IMR-90 (cell line): ENCODE measurements at regions not wholly inside any gene's neighbourhood (a gene's known extent, or its start where the extent isn't known, plus 50 kb on each side); places are given as distances from the start of the nearest gene placed in this dataset.

Source experiments
- ATAC-seq: fragments of 200-7000 bp; cut with Tn5 transposase; 2 replicates; pipeline ENCODE4 v1.9.1; 2020; ENCODE audit warnings: low read depth, mild to moderate bottlenecking, moderate library complexity
- BruUV-seq: library from RNA; stranded (reverse); fragments of 400-500 nt; replicated peaks from 2 replicates; lab custom pipeline; 2021; lab: Mats Ljungman, UMichigan
- CTCF ChIA-PET: fragments of 300-600 bp; formaldehyde crosslinking; extraction: SDS; loops from one replicate; lab custom pipeline; 2021; ENCODE audit warnings: antibody characterized with exemption; lab: Yijun Ruan, JAX
- POLR2A ChIA-PET: fragments of 300-600 bp; sonication (Branson Sonifier 250); formaldehyde crosslinking; loops from one replicate; lab custom pipeline; 2022; ENCODE audit warnings: antibody characterized with exemption; ENCODE audit not compliant: unreplicated experiment; lab: Charles Lee
- DNase-seq: peaks from one replicate; pipeline ENCODE4 v3.0.0; 2013
- H2AFZ ChIP-seq: replicated peaks from 2 replicates; pipeline ENCODE3; 2013; ENCODE audit warnings: low read length, mild to moderate bottlenecking; ENCODE audit not compliant: poor library complexity
- H2AK5ac ChIP-seq: 2 replicates; pipeline ENCODE4 v1.6.1; 2013; ENCODE audit warnings: low read depth, low read length, inconsistent platforms
- H2AK9ac ChIP-seq: replicated peaks from 2 replicates; pipeline ENCODE3; 2013; ENCODE audit warnings: mild to moderate bottlenecking, low read depth, low read length, moderate library complexity; ENCODE audit not compliant: poor library complexity
- H2BK120ac ChIP-seq: 2 replicates; pipeline ENCODE4 v1.6.1; 2013; ENCODE audit warnings: low read depth, low read length, inconsistent platforms
- H2BK15ac ChIP-seq: 3 replicates; pipeline ENCODE4 v1.6.1; 2013; ENCODE audit warnings: low read depth, low read length, inconsistent platforms
- H2BK20ac ChIP-seq: 2 replicates; pipeline ENCODE4 v1.6.1; 2013; ENCODE audit warnings: low read depth, mild to moderate bottlenecking, inconsistent platforms, low read length, moderate library complexity
- H2BK5ac ChIP-seq: 2 replicates; pipeline ENCODE4 v1.6.1; 2013; ENCODE audit warnings: mild to moderate bottlenecking, low read depth, low read length, inconsistent platforms; ENCODE audit not compliant: poor library complexity, severe bottlenecking
- H3K14ac ChIP-seq: replicated peaks from 2 replicates; pipeline ENCODE4 v1.6.1; 2013; ENCODE audit warnings: low read depth, low read length, inconsistent platforms
- H3K18ac ChIP-seq: 2 replicates; pipeline ENCODE4 v1.6.1; 2013; ENCODE audit warnings: low read depth, low read length, control low read depth
- H3K23ac ChIP-seq: 2 replicates; pipeline ENCODE4 v1.6.1; 2013; ENCODE audit warnings: low read depth, low read length, inconsistent platforms
- H3K27ac ChIP-seq: 2 replicates; pipeline ENCODE4 v1.5.1; 2013; ENCODE audit warnings: mild to moderate bottlenecking, control low read depth, low read length; ENCODE audit not compliant: insufficient read depth
- H3K27me3 ChIP-seq: 2 replicates; pipeline ENCODE4 v1.6.1; 2013; ENCODE audit warnings: low read length; ENCODE audit not compliant: control insufficient read depth, insufficient read depth
- H3K36me3 ChIP-seq: 2 replicates; pipeline ENCODE4 v1.6.1; 2013; ENCODE audit warnings: low read length, mixed read lengths; ENCODE audit not compliant: control insufficient read depth, insufficient read depth
- H3K4ac ChIP-seq: 2 replicates; pipeline ENCODE4 v1.6.1; 2013; ENCODE audit warnings: low read depth, low read length, inconsistent platforms
- H3K4me1 ChIP-seq: 2 replicates; pipeline ENCODE4 v1.6.1; 2013; ENCODE audit warnings: low read length, mixed read lengths; ENCODE audit not compliant: control insufficient read depth, insufficient read depth
- H3K4me2 ChIP-seq: 2 replicates; pipeline ENCODE4 v1.6.1; 2013; ENCODE audit warnings: low read depth, mild to moderate bottlenecking, control low read depth, low read length, moderate library complexity
- H3K4me3 ChIP-seq: 2 replicates; pipeline ENCODE4 v1.5.1; 2013; ENCODE audit warnings: low read depth, mild to moderate bottlenecking, control low read depth, low read length, moderate library complexity; ENCODE audit not compliant: insufficient read depth
- H3K56ac ChIP-seq: 2 replicates; pipeline ENCODE4 v1.6.1; 2013; ENCODE audit warnings: low read length, inconsistent platforms; ENCODE audit not compliant: insufficient read depth; ENCODE audit errors: extremely low read depth
- H3K79me1 ChIP-seq, 2 experiments: 2 replicates each; pipeline ENCODE4 v1.6.1; 2013; ENCODE audit warnings: low read length in 2 of 2, inconsistent platforms in 1 of 2, low read depth in 1 of 2
- H3K9ac ChIP-seq: 2 replicates; pipeline ENCODE4 v1.6.1; 2013; ENCODE audit warnings: low read depth, low read length, control low read depth
- H3K9me1 ChIP-seq: 2 replicates; pipeline ENCODE4 v1.6.1; 2013; ENCODE audit warnings: low read length, inconsistent platforms; ENCODE audit not compliant: insufficient read depth
- H3K9me3 ChIP-seq: 2 replicates; pipeline ENCODE4 v1.6.1; 2013; ENCODE audit warnings: low read length; ENCODE audit not compliant: control insufficient read depth, insufficient read depth
- H4K20me1 ChIP-seq: 2 replicates; pipeline ENCODE4 v1.6.1; 2013; ENCODE audit warnings: low read length, inconsistent platforms; ENCODE audit not compliant: insufficient read depth
- H4K5ac ChIP-seq: 2 replicates; pipeline ENCODE4 v1.6.1; 2013; ENCODE audit warnings: mild to moderate bottlenecking, low read depth, low read length, control low read depth
- H4K8ac ChIP-seq, 2 experiments: 2 replicates each; pipeline ENCODE4 v1.6.1; 2013; ENCODE audit warnings: low read depth in 2 of 2, low read length in 2 of 2, control low read depth in 1 of 2, inconsistent platforms in 1 of 2
- H4K91ac ChIP-seq: 2 replicates; pipeline ENCODE4 v1.6.1; 2013; ENCODE audit warnings: low read depth, low read length, inconsistent platforms; ENCODE audit not compliant: insufficient read depth
- BHLHE40 ChIP-seq: fragments of 150-350 bp; IDR thresholded peaks from 2 replicates; pipeline ENCODE4 v1.6.1; 2016; ENCODE audit warnings: mild to moderate bottlenecking, low read depth, low read length
- ELK1 ChIP-seq: fragments of 150-350 bp; IDR thresholded peaks from 2 replicates; pipeline ENCODE4 v1.6.1; 2016; ENCODE audit warnings: low read depth, mild to moderate bottlenecking, low read length, moderate library complexity, borderline replicate concordance
- FOS ChIP-seq: fragments of 150-350 bp; IDR thresholded peaks from 2 replicates; pipeline ENCODE4 v1.6.1; 2016; ENCODE audit warnings: low read depth, low read length
- MAZ ChIP-seq: IDR thresholded peaks from 2 replicates; pipeline ENCODE4 v1.6.1; 2012; ENCODE audit warnings: low read depth, mild to moderate bottlenecking, low read length, improper control_type of control experiment, moderate library complexity, borderline replicate concordance
- NFE2L2 ChIP-seq: fragments of 150-350 bp; IDR thresholded peaks from 2 replicates; pipeline ENCODE4 v1.6.1; 2016; ENCODE audit warnings: low read depth, mild to moderate bottlenecking, low read length
- RCOR1 ChIP-seq: IDR thresholded peaks from 2 replicates; pipeline ENCODE4 v1.6.1; 2012; ENCODE audit warnings: mild to moderate bottlenecking, low read length, improper control_type of control experiment; ENCODE audit not compliant: insufficient replicate concordance
- RFX5 ChIP-seq: IDR thresholded peaks from 2 replicates; pipeline ENCODE4 v1.8.0; 2012; ENCODE audit warnings: low read depth, mild to moderate bottlenecking, low read length, moderate library complexity
- USF2 ChIP-seq: fragments of 150-350 bp; IDR thresholded peaks from 2 replicates; pipeline ENCODE4 v1.6.1; 2017; ENCODE audit warnings: mild to moderate bottlenecking, antibody characterized with exemption, low read length, low read depth
- WGBS, 2 experiments: methylation state at CpG; one replicate each; pipeline versions ENCODE4 v1.1.5 to v1.1.7; 2013; ENCODE audit warnings: missing lambda C conversion rate in 2 of 2; ENCODE audit not compliant: insufficient read length in 1 of 2; ENCODE audit errors: extremely low coverage in 2 of 2; 5-methylcytosine and 5-hydroxymethylcytosine counted together
- dilution Hi-C: fragments of 300-500 bp; cut with HindIII; formaldehyde crosslinking; loops from one replicate; pipeline ENCODE4 v1.14.3; 2018; ENCODE audit warnings: low sequenced_read_pairs; ENCODE audit not compliant: unreplicated experiment
- in situ Hi-C: fragments of 300-500 bp; cut with MboI; formaldehyde crosslinking; loops from 3 replicates; pipeline ENCODE4 v1.14.3; 2019; ENCODE audit warnings: low sequenced_read_pairs, inconsistent platforms, mixed read lengths
- intact Hi-C: fragments of 100-400 bp; cut with micrococcal nuclease; formaldehyde crosslinking; loops from 2 replicates; pipeline ENCODE4 v1.10.0; 2022

- Histone ChIP-seq H2AK9ac (no peak overlapping the region), H2BK20ac (no peak overlapping the region), H2BK5ac (no peak overlapping the region), H3K14ac (no peak overlapping the region), H2BK120ac (no peak overlapping the region), H3K36me3 (no peaks in the 10 kb centered on the region), H3K4me1 (no peaks in the 10 kb centered on the region), H3K79me1 (no peaks in the 10 kb centered on the region), H3K23ac (no peak overlapping the region), H4K5ac (no peak overlapping the region), H3K9me1 (peaks cover 1% of the 10 kb centered on the region; the same call in 1 of the 2 replicates), H2AK5ac (no peak overlapping the region), H3K9ac (no peak overlapping the region), H3K27me3 (peaks cover 17% of the 10 kb centered on the region), H3K4ac (no peak overlapping the region), H3K9me3 (peaks cover 2% of the 10 kb centered on the region; the same call in 1 of the 2 replicates), H4K8ac (no peak overlapping the region), H2BK15ac (no peak overlapping the region), H3K27ac (no peak overlapping the region), H4K20me1 (no peaks in the 10 kb centered on the region), H3K18ac (no peak overlapping the region), H3K4me3 (no peak overlapping the region), H4K91ac (no peak overlapping the region), H3K4me2 (no peak overlapping the region), H3K56ac (no peak overlapping the region), H2AFZ (no peak overlapping the region)
- ChIA-PET POLR2A (no interaction called here), CTCF (no interaction called here)
- no CpG with 5 or more reads among the region's 5 CpGs for WGBS, 2 experiments
- TF ChIP-seq RCOR1 (no peak), MAZ (no peak), NFE2L2 (no peak), RFX5 (no peak), USF2 (no peak), FOS (no peak), ELK1 (no peak), BHLHE40 (no peak)
- dilution Hi-C loops, result no loop called here
- ATAC-seq, result no peak
- in situ Hi-C loops, result no loop called here
- no peak for DNase-seq
- intact Hi-C loops, result no loop called here
- BruUV-seq, result no TSS peak
Observed at GRCh38 chr7:116621649-116622048, 50.3 kb upstream of the MET start.
